ENCODE measurements at regions not wholly inside any gene's neighbourhood (a gene's known extent, or its start where the extent isn't known, plus 50 kb on each side); places are given as distances from the start of the nearest gene placed in this dataset.

- no peak for DNase-seq
These were observed 665.6 kb downstream of the FGF9 start for GRCh38 chr13:22336460-22336859.

DNA sequence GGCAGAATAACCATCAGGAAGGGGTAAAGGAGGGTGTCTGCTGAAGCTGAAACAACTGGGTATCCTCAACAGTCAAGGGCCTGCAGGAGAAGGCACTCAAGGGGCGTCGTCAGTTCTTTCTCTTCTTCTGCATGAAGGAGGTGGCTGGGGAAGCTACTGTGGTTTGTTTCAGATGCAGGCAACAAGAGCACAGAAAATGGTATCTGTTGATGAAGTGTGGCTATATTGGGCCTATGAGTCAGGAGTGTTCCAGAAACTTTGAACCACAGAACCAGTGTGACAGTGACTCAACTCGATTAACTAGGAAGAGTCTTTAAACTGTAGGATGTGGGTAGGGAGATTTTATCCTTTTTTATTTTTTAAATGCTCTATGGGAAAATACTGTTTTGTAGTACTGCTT lies 686.3 kb downstream of the FGF9 start:
- no peak for DNase-seq

DNA sequence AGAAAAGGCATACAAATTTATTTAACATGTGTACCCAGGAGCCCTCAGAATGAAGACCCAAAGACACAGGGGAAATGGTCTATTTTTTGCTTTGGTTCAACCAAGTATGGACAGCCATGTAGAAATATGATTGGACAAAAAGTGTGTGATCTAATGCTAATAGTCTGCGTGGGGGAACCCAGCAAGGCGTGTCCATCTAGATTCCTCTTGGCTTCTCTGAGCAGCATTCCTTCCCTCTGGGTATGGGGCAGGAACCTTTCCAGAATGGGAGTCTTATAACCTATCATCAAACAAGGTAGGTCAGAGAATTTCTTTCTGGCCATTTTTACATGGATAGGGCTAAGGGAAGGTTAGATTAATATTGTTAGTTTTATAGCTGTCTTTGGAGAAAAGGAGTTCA lies 698.2 kb downstream of the FGF9 start:
- DNase-seq: no peak

DNA sequence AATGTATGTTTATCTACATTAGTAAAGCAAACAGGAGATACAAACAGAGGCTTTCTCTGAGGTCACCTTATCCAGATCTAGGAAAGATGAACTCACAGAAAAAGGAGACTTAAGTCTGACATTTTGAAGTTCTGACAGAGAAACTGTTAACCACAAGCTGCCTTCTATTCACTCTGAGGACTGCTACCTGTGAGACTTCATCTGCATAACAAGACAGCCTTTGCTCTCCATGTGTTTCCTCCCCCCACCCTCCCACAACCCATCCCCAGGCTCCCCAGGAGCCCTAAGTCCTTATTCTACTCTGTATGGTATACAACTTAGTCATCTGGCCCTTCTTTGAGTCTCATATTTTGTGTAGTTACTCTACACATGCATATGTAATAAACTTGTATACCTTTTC lies 699.0 kb downstream of the FGF9 start:
- no peak for DNase-seq

DNA sequence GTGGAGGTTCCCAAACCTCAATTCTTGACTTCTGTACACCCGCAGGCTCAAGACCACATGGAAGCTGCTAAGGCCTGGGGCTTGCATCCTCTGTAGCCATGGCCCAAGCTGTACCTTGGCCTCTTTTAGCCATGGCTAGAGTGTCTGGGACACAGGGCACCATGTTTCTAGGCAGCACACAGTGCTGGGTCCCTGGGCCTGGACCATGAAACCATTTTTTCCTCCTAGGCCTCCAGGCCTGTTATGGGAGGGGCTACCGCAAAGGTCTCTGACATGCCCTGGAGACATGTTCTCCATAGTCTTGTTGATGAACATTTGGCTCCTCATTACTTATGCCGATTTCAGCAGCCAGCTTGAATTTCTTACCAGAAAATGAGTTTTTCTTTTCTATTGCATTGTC lies 701.4 kb downstream of the FGF9 start:
- no peak for DNase-seq

DNA sequence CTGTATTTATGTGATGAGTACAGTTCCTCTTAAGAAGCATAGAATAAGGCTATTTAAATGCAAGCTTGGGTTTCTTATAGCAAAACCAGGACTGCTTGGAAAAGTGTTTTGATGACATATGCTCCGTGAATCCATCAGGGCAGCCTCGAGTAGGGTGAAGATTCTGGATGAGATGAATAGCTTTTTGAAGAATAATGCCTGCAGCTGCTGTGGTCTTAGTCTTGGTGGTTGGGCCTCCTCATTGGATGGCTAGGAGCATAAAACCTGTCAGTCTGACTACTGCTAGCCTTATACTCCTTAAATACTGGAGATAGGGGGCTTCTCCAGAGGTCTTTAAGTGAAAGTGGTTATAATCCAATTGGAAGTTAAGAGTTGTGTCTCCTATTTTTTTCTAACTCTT lies 704.3 kb downstream of the FGF9 start:
- DNase-seq: no peak

GRCh38 chr13:22387899-22388298 lies 717.0 kb downstream of the FGF9 start:
- no peak for DNase-seq

GRCh38 chr13:22399801-22400420 lies 729.0 kb downstream of the FGF9 start:
- no peak for DNase-seq

DNA sequence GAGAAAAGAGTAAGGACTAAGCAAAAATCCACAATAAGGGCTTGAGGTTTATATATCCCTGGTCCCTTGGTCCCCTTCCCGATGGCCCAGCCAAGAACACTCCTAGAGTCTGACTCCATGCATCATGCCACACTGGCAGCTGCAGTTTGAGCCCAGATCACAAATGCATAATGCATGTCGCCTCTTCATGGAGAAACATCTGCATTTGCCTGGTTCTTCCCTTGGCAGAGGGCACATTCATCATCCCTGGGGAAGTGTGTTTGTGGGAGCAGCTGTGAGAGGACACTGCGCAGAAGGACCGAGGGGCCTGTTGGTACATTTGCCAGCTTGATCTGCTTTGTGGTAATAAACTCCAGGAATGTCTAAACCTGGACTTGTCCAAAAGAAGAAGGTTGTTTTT lies 731.8 kb downstream of the FGF9 start:
- no peak for DNase-seq

GRCh38 chr13:22403144-22403543 lies 732.3 kb downstream of the FGF9 start:
- no peak for DNase-seq

GRCh38 chr13:22405891-22406290 lies 735.0 kb downstream of the FGF9 start:
- no peak for DNase-seq

- DNase-seq: no peak
These were observed 741.6 kb downstream of the FGF9 start for GRCh38 chr13:22412452-22412851.

GRCh38 chr13:22422023-22422422 lies 751.1 kb downstream of the FGF9 start:
- no peak for DNase-seq

DNA sequence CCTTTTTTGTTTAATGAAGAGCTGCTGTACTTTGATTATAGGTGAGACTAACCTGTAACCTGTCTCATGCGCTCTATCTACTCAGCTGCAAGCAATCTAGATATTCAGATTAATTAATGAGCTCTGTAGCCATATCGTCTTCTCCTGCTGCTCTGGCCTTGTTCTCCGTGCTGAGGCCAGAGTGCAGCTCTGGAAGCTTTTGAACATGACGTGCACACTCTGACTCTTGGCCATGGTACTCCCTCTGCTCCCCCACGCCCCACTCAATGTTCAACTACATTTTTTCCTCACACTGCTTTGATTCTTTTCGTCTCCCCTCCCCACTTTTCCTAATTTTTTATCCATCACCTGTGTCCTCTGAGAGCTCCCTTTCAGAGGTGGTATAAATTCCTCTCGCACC lies 751.8 kb downstream of the FGF9 start:
- no peak for DNase-seq

DNA sequence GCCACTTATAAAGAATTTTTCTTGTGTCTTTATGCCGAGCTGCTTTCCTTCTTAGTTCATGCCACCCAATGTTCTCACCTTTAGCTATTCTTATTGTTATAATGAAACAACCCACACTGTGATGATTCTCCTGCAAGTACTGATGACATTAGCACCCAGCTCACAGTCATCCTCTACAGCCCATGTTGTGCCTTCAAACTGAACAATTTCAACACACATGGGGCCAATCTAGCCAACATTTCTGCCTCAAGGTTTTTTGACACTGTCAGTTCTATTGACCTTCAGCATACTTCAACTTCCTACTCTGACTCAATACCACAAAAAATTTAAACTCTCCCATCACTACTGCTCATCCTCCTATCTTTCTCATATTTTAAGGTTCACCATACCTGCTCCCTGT lies 752.4 kb downstream of the FGF9 start:
- DNase-seq: no peak

DNA sequence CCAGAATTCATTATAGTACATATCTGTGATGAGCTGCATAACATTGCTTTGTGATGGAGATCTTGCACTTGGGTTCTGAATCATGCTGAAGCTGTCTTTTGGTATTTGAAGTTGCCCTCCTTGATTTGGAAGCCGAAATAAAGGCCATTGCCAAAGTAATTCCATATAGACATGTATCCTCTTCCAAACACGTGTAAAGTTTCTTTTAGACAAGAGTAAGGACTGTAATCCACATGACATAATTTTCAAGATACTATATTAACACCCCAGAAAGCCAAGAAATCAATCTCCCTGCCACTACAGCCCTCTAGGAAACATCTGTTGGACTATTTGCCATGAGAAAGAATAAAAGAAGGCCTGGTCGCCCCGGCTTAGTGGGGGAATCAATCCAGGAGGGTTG lies 754.2 kb downstream of the FGF9 start:
- DNase-seq: no peak

DNA sequence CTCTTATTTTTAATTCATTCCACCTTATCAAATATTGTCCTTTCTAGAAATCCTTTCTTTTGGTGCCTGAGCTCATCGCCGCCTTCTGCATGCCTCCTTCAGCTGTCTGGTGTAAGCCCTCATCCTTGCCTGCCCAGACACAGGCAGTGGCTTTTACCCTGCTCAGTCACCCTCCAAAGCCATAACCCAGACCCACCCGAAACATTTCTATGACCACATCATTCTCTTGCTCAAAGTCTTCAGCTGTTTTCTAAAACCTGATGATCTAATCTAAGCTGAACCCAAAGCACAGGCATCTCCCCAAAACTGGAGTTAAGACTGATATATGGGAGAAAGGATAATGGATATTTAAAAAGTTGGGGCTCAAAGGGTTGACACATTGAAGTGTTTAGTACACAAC lies 753.7 kb upstream of the SGCG start:
- no peak for DNase-seq

GRCh38 chr13:22427783-22428182 lies 753.0 kb upstream of the SGCG start:
- DNase-seq: no peak

- no peak for DNase-seq
These were observed 752.5 kb upstream of the SGCG start for GRCh38 chr13:22428188-22428828.

GRCh38 chr13:22432690-22433089 lies 748.1 kb upstream of the SGCG start:
- no peak for DNase-seq

- no peak for DNase-seq
These were observed 733.5 kb upstream of the SGCG start for GRCh38 chr13:22447132-22447886.

DNA sequence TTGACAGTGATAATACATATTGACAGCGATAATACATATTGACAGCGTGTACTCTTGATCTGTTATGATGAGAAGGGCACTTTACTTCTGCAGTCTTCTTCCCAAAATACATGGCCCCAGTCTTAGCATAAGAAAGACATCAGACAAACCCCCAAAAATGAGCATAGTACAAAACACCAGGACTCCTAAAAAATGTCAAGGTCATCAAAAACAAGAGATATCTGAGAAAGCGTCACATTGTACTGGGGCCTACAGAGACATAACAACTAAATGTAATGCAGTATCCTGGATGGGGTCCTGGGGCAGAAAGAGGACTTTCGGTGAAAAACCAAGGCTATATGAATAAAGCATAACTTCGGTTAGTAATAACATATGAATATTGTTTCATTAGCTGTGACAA lies 731.5 kb upstream of the SGCG start:
- DNase-seq: no peak

- no peak for DNase-seq
These were observed 729.4 kb upstream of the SGCG start for GRCh38 chr13:22451327-22451741.

DNA sequence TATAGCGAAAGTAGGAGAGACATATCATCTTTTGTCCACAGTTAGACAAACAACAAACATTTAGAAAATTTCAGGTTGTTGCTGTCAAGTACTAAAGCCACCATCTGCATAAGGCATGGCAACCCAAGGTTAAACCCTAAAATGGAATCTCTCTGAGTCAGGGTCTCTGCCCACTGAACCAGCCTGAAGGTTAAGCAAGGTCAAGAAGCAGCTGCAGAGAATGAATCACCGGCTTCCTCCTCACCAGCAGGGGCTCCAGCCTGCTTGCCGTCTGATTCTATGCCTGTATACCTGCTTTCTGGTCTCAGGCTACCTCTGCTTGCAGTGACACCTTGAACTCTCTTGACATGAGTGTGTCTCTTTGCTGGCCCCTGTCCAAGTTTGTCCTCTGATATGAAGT lies 726.2 kb upstream of the SGCG start:
- DNase-seq: no peak

All from CD4-positive, alpha-beta T cell treated with Interleukin-1 beta for 1 hour (primary cell).